ENCODE measurements at regions not wholly inside any gene's neighbourhood (a gene's known extent, or its start where the extent isn't known, plus 50 kb on each side); places are given as distances from the start of the nearest gene placed in this dataset.
A peak's percentile ranks its signal among the peaks of the same experiment; 100 is the strongest.

DNA sequence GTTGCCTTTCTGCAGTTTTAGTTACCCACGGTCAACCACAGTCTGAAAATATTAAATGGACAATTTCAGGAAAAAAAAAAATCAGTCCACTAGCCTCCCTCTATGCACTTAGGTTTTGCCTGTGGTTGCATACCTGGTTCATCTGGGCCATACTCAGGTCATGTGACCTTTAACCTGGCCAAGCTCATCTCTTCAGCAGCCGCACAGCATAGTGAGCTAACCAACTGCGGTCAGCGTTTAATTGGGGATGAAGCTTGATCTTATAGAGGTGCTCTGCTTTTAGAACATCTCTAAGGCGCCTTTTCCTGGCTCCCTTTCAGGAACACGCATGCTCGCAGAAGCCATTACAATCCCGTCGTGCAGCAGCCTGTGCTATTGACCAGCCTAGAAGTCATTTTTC, 177.2 kb upstream of the HMGA2 start:
- no peak overlapping the region for H3K4me3 ChIP-seq
- H3K4me1 ChIP-seq (replicated peaks) = peaks cover 22% of the 10 kb centered on the region
- no peak overlapping the region for H3K27ac ChIP-seq
- H3K27me3 ChIP-seq (replicated peaks) = no peaks in the 10 kb centered on the region
- H3K9me3 ChIP-seq (replicated peaks) = peaks cover 12% of the 10 kb centered on the region; the same call in 1 of the 2 replicates
- no peak for DNase-seq (ENCODE audit: low read depth in 1 of 2, low spot score in 2 of 2)
- no peaks in the 10 kb centered on the region for H3K36me3 ChIP-seq

DNA sequence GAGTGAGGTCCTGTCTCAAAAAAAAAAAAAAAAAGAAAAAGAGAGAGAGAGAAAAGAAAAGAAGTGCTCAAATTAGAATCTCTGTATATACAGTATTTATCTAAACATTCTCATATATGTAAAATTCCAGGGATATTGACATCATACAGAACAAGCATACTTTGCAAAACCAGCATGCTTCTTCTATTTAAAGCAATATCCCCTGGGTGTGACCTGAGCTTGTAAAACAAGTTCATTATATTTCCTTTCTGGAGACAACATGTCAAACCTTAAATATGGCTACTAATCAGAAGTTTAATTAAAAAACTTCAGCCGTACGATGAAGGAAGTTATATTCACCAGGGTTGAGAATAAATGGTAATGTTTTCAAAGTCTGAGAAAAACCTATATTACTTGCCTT, 175.8 kb upstream of the HMGA2 start:
- no peak for DNase-seq (ENCODE audit: low read depth in 1 of 2, low spot score in 2 of 2)
- Histone ChIP-seq H3K9me3 (replicated peaks) (peaks cover 12% of the 10 kb centered on the region; the same call in 1 of the 2 replicates), H3K27me3 (replicated peaks) (no peaks in the 10 kb centered on the region), H3K4me1 (replicated peaks) (peaks cover 22% of the 10 kb centered on the region), H3K27ac (peak overlapping the region; percentile 75), H3K4me3 (no peak overlapping the region), H3K36me3 (no peaks in the 10 kb centered on the region)

DNA sequence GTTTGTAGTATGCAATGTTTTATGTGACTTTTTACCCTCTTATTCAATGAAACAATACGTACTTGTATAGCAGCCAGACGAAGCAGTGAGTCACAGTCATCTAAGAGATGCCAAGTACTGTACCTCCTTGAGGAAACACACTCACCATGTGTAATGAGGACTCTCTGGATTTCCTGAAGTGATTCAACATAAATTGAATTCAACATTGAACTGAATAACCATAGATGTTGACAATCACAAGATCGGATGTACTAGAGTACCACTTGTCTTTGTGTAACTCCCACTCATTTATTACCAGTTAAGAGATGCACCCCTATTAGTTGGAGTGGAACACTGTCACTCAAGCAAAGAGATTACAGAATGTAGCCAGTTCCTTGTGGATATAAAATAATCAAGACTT, 175.2 kb upstream of the HMGA2 start:
- H3K27me3 ChIP-seq (replicated peaks) = no peaks in the 10 kb centered on the region
- H3K27ac ChIP-seq = peak overlapping the region; percentile 75
- H3K36me3 ChIP-seq = no peaks in the 10 kb centered on the region
- peaks cover 12% of the 10 kb centered on the region; the same call in 1 of the 2 replicates for H3K9me3 ChIP-seq (replicated peaks)
- DNase-seq (ENCODE audit: low read depth in 1 of 2, low spot score in 2 of 2) = peak; percentile 82 to 85
- no peak overlapping the region for H3K4me3 ChIP-seq
- H3K4me1 ChIP-seq (replicated peaks) = peaks cover 22% of the 10 kb centered on the region

DNA sequence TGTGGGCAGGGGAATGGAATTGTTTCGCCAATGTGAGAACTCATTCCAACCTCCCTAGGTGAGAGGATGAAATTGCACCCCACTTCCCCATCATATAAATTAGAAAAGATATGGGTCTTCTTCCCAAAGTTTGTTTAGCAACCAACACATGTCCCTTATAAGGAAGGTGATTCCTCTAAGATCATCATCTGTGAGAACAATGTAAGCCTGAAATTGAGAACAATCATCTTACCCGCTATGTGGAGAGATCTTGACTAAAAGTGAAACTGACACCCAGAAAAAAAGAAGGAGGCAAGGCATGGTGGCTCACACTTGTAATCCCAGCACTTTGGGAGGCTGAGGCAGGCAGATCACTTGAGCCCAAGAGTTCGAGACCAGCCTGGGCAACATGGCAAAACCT, 173.2 kb upstream of the HMGA2 start:
- H3K36me3 ChIP-seq = no peaks in the 10 kb centered on the region
- no peak for DNase-seq (ENCODE audit: low read depth in 1 of 2, low spot score in 2 of 2)
- H3K27ac ChIP-seq = no peak overlapping the region
- H3K4me3 ChIP-seq = no peak overlapping the region
- peaks cover 12% of the 10 kb centered on the region; the same call in 1 of the 2 replicates for H3K9me3 ChIP-seq (replicated peaks)
- peaks cover 34% of the 10 kb centered on the region for H3K4me1 ChIP-seq (replicated peaks)
- no peaks in the 10 kb centered on the region for H3K27me3 ChIP-seq (replicated peaks)

DNA sequence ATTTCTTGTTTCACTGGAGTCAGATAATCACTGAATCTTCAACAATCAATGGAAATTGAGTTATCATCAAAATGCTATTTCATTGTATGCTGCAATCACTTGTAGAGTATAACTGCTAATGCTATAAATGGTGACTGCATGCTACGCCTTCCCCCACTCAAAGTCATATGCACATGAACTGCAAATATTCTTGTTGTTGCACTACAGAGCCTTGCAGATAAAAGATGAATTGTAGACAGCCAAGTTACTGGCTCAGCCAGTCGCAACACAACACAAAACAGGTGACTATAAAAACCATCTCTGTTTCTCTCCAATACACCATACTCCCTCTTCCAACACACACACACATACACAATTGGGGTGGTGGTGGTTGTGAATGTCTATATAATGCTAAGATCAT, 171.0 kb upstream of the HMGA2 start:
- H3K4me1 ChIP-seq (replicated peaks) = peaks cover 49% of the 10 kb centered on the region
- no peak for DNase-seq (ENCODE audit: low read depth in 1 of 2, low spot score in 2 of 2)
- no peak overlapping the region for H3K4me3 ChIP-seq
- H3K27me3 ChIP-seq (replicated peaks) = no peaks in the 10 kb centered on the region
- peaks cover 12% of the 10 kb centered on the region; the same call in 1 of the 2 replicates for H3K9me3 ChIP-seq (replicated peaks)
- no peaks in the 10 kb centered on the region for H3K36me3 ChIP-seq
- no peak overlapping the region for H3K27ac ChIP-seq

DNA sequence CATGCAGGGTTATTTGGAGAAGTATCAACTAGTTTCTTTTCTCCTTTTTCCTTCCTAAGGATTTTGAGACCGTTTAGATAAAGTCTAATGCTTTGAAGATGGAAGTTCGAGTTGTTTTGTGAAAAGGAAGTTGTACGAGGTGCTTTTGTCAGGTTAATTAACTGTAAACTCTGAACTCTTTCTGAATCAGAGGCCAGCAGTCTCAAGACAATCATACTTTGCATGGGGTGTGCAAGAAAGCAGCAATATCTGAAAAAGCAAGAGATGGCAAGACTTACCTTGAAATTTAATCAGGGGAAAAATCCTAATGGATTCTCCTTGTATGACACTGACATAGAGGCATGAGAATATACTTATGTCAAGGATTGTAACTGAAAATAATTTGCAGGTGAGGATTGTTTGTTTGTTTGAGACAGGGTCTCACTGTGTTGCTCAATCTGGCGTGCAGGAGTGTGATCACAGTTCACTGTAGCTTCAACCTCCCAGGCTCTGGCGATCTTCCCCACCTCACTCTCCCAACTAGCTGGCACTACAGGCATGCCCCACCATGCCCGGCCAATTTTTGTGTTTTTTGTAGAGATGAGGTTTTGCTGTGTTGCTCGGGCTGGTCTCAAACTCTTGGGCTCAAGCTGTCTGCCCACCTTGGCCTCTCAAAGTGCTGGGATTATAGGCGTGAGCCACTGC, 170.2 kb upstream of the HMGA2 start:
- Histone ChIP-seq H3K4me3 (no peak overlapping the region), H3K36me3 (no peaks in the 10 kb centered on the region), H3K9me3 (replicated peaks) (peaks cover 12% of the 10 kb centered on the region; the same call in 1 of the 2 replicates), H3K27ac (no peak overlapping the region), H3K4me1 (replicated peaks) (peaks cover 41% of the 10 kb centered on the region), H3K27me3 (replicated peaks) (no peaks in the 10 kb centered on the region)
- DNase-seq (ENCODE audit: low read depth in 1 of 2, low spot score in 2 of 2) = no peak

DNA sequence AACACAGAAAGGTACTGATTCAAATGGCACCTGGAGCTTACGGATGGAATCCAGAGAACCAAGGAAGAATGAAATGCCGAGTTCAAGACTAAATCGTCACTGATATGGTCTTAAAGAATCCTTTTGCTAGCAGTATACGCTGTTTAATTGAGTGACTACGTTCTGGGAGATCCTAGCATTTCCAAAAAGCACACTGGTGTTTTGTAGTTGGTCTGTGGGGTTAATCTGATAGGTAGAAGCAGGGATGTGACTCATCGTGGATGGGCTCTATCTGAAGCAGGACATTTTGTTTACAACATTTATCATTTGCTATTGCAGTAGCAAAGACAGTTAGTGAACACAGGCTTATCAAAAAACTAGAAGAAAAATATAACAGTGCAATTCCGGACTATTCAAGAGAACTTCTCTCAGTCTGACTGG, 169.2 kb upstream of the HMGA2 start:
- Histone ChIP-seq H3K36me3 (no peaks in the 10 kb centered on the region), H3K27ac (peak overlapping the region; percentile 68), H3K9me3 (replicated peaks) (0 out of 2 replicates have a peak, but pooled peaks cover 4% of the 10 kb centered on the region), H3K4me3 (no peak overlapping the region), H3K27me3 (replicated peaks) (no peaks in the 10 kb centered on the region), H3K4me1 (replicated peaks) (peaks cover 32% of the 10 kb centered on the region)
- no peak for DNase-seq (ENCODE audit: low read depth in 1 of 2, low spot score in 2 of 2)

DNA sequence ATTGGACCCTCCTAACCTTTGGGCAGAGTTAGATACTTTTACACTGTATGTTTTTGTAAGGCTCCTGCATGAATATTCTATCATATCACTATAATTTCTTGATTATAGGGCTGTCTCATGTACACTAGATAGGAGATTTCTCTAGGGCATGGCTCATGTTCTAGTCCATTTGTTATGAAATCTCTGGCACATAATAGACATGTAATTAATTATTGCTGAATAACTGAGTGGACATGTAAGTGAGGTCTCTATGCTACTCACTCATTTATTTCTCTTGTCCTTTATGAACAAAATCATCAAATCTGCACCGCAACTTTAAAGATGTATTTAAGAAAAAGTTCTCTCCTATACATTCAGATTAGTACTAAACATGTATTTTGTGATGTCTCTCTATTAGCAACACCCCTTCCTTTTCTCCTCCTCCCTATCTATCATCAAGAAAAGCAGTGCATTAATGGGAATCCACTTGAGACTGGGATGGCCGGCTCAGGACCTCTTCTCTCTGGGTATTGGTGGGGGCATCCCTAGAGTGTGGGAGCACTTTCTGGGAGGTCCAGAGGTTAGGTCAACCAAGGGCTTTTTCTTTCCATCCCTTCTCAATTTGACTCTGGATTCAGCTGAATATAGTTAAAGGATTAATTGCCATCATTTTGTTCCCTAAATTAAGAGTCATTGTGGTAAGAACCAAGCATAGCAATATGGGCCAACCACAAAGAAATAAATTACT, 168.0 kb upstream of the HMGA2 start:
- Histone ChIP-seq H3K4me3 (no peak overlapping the region), H3K36me3 (no peaks in the 10 kb centered on the region), H3K27ac (peak overlapping the region; percentile 68), H3K4me1 (replicated peaks) (peaks cover 32% of the 10 kb centered on the region), H3K27me3 (replicated peaks) (no peaks in the 10 kb centered on the region), H3K9me3 (replicated peaks) (no peaks in the 10 kb centered on the region)
- DNase-seq (ENCODE audit: low read depth in 1 of 2, low spot score in 2 of 2) = peak in 1 of 2 experiments; percentile 57

DNA sequence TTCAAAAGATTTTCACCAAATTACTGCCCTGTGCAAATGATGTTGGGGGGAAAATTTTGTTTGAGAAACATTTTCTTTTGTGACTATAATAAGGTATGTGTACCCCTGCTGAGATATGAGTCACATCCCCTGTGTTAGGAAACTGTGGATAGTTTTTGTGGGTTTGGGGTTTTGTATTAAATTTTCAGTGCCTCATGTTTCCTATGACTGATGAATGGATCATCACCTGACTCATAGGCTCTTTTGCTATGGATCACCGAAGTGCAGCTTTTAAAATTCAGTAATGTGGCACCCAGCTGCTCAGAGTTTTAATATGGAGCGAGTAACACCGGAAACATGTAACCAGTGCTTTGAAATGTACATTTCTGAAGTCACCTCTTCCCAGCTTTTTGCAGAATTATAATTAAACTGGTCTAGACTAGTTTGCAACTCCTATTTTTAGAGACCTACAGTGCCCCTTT, 167.4 kb upstream of the HMGA2 start:
- no peaks in the 10 kb centered on the region for H3K27me3 ChIP-seq (replicated peaks)
- H3K36me3 ChIP-seq = no peaks in the 10 kb centered on the region
- no peaks in the 10 kb centered on the region for H3K9me3 ChIP-seq (replicated peaks)
- H3K4me1 ChIP-seq (replicated peaks) = peaks cover 32% of the 10 kb centered on the region
- no peak overlapping the region for H3K4me3 ChIP-seq
- H3K27ac ChIP-seq = peak overlapping the region; percentile 68
- peak; percentile 69 to 92 for DNase-seq (ENCODE audit: low read depth in 1 of 2, low spot score in 2 of 2)

DNA sequence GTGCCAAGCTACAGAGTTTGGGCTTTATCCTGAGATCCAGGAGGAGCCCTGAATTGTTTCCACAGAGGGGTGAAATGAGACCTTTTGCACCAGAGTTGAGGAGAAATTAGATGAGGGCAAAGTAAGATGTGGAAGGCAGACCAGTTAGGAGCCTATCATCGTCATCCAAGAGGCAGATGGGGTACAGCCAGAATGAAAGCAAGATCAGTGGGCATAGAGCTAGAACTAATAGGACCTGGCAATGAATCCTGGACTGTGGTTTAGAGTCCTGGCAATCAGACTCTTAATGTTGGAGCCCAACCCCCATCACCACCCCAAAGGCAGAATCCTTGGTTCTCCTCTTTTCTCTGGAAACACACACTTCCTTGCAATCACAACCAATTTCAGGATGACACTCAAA, 166.6 kb upstream of the HMGA2 start:
- peak in 1 of 2 experiments; percentile 14 for DNase-seq (ENCODE audit: low read depth in 1 of 2, low spot score in 2 of 2)
- peaks cover 33% of the 10 kb centered on the region for H3K4me1 ChIP-seq (replicated peaks)

DNA sequence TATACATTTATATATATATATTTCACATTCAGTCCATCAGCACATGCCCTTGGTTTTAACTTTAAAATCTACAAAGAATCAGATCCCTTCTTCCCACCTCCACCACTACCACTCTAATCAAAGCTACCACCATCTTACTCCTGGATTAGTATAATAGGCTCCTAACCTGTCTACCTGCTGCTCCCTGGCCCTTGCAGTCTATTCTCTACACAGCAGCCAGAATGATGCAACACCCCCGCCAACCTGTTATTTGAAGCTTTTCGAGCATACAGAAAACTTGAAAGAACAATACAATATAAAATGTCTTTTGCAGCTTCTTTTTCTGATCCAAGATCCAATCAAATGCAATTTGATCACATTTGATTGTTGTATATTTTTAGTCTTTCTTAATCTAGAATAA, 165.9 kb upstream of the HMGA2 start:
- Histone ChIP-seq H3K4me3 (no peak overlapping the region), H3K9me3 (replicated peaks) (no peaks in the 10 kb centered on the region), H3K27ac (no peak overlapping the region), H3K4me1 (replicated peaks) (peaks cover 40% of the 10 kb centered on the region), H3K36me3 (no peaks in the 10 kb centered on the region), H3K27me3 (replicated peaks) (no peaks in the 10 kb centered on the region)
- no peak for DNase-seq (ENCODE audit: low read depth in 1 of 2, low spot score in 2 of 2)

More for the DNA sequence above, 166.6 kb upstream of the HMGA2 start:
- H3K4me3 ChIP-seq = no peak overlapping the region
- H3K36me3 ChIP-seq = no peaks in the 10 kb centered on the region
- no peaks in the 10 kb centered on the region for H3K9me3 ChIP-seq (replicated peaks)
- H3K27ac ChIP-seq = peak overlapping the region; percentile 68
- no peaks in the 10 kb centered on the region for H3K27me3 ChIP-seq (replicated peaks)

DNA sequence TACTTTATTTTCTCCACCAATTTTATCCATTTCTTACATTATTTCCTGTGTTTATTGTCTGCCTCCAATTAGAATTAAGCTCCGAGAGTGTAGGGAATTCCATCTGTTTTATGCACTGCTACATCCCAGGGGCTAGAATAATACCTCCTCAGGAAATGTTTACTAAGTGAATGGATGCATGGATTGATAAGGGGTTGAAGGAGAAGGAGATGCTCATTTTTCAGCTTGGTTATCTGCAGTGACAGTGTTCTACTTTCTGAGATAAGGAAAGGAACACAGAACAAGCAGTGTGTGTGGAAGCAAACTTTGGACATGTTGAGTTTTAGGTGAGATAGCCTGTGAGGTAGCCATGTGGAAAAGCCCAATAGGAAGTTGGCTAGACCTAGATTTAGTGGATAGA, 164.6 kb upstream of the HMGA2 start:
- H3K4me3 ChIP-seq = no peak overlapping the region
- DNase-seq (ENCODE audit: low read depth in 1 of 2, low spot score in 2 of 2) = no peak
- peaks cover 50% of the 10 kb centered on the region for H3K4me1 ChIP-seq (replicated peaks)
- no peak overlapping the region for H3K27ac ChIP-seq
- H3K9me3 ChIP-seq (replicated peaks) = no peaks in the 10 kb centered on the region
- H3K27me3 ChIP-seq (replicated peaks) = no peaks in the 10 kb centered on the region
- no peaks in the 10 kb centered on the region for H3K36me3 ChIP-seq

DNA sequence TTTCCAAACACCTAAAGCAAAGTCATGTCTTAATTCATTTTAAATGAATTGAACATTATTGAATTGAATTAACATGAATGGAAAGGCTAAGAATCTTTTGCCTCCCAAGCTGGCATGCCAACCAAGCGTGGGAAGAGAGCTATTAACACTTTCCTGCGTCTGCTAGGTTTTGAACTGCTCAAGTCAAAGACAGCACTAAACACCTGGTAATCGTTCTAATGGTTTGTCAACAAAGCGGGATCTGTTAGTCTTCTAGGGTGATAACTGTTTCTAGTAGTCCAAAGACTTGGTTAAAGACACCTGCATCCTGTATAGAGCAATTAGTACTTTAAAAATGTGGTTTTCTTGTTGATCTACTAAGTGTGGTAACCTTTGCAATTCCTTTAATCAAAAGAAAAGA, 164.2 kb upstream of the HMGA2 start:
- H3K27me3 ChIP-seq (replicated peaks) = no peaks in the 10 kb centered on the region
- H3K9me3 ChIP-seq (replicated peaks) = no peaks in the 10 kb centered on the region
- no peak for DNase-seq (ENCODE audit: low read depth in 1 of 2, low spot score in 2 of 2)
- no peak overlapping the region for H3K4me3 ChIP-seq
- no peaks in the 10 kb centered on the region for H3K36me3 ChIP-seq
- H3K4me1 ChIP-seq (replicated peaks) = peaks cover 47% of the 10 kb centered on the region
- no peak overlapping the region for H3K27ac ChIP-seq

DNA sequence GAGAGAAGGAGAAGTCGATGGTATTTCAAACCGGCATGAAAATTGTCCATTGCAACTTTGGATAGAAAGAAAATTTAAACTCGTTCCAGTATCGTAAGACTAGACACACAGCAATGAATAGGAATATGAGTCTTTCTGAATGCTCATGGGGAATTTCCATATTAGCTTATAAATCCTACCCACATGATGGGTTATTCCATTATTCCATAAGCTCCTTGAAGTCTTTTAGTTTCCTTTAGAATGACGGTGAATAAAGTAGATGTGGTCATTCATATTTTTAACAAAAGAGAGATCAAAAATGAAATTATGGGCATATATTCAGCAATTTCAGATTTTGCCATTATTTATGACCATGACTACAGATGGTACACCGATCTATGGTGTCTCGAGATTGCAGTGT, 163.4 kb upstream of the HMGA2 start:
- H3K9me3 ChIP-seq (replicated peaks) = no peaks in the 10 kb centered on the region
- H3K27ac ChIP-seq = no peak overlapping the region
- no peak overlapping the region for H3K4me3 ChIP-seq
- H3K4me1 ChIP-seq (replicated peaks) = peaks cover 39% of the 10 kb centered on the region
- DNase-seq (ENCODE audit: low read depth in 1 of 2, low spot score in 2 of 2) = no peak
- H3K36me3 ChIP-seq = no peaks in the 10 kb centered on the region
- no peaks in the 10 kb centered on the region for H3K27me3 ChIP-seq (replicated peaks)

All from SJSA1 (cell line).